ENCODE measurements at regions not wholly inside any gene's neighbourhood (a gene's known extent, or its start where the extent isn't known, plus 50 kb on each side); places are given as distances from the start of the nearest gene placed in this dataset.
"Not testable (repeated sequence)": the region's sequence is repeated elsewhere in the genome, so short reads cannot be mapped to it uniquely, and the experiment has no call there.

- no peak for DNase-seq
Observed at GRCh38 chr17:33862772-33863602, 392.1 kb upstream of the CCL2 start.

DNA sequence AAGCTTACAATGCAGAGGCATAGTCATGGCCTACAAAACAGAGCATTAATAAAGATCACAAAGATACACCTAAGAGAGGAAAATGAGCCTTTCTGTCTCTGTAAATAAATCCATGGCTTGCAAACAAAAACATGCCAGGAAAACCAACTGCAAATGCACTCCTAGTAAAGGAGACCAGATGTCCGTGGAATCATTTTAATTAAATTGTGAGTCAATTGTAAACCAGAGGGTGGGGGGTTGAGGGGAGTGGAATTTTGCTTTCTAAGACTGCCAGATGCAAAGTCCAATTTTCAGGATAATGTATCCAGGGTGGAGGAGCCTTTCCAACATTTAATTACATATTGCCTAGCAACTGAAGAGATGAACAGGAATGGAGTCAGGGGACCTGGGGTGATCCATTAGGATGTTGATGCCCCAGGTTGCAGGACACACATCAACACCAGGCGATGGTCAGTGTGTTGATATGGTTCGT lies 390.3 kb upstream of the CCL2 start:
- DNase-seq, result no peak

GRCh38 chr17:33868899-33869298 lies 386.2 kb upstream of the CCL2 start:
- no peak for DNase-seq

GRCh38 chr17:33870936-33871335 lies 384.1 kb upstream of the CCL2 start:
- no peak for DNase-seq

DNA sequence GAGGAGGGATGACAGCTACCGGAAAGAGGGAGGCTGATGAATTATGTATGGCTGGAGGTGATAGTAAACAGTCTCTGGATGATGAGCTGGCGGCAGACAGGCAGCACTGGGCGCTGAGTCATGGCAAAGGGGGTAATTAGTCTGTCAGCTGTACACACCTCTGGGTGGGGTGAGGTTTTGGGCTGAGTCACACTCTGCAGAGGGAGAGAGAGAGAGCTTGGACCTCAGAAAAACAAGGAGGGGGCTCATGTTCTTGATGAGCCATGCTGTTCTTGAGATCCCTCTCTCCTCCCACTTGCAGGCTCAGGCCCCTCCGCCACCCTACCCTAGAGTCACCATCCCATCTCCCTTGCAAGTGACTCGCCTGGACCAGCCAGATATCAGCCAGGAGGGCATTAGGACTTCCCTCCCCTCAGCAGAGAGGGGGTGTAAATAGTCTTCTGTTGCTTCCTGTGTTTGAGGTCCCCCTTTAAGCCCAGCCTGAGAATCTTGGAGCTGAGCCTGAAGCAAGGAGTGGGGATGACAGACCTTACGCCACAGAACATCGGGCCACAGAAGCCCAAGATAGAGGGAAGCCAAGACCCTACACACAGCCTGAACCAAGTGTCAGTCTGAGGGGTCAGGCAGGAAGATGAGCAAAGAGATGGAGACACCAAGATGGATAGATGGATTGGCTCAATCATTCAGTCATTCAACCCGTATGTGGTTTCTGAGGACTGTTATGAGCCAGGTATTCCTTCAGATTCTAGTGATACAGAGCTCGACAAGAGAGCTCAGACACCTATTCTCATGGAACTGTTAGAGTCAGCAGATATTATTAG lies 383.2 kb upstream of the CCL2 start:
- no peak for DNase-seq

- DNase-seq, result no peak
Observed at GRCh38 chr17:33873201-33873617, 381.9 kb upstream of the CCL2 start.

DNA sequence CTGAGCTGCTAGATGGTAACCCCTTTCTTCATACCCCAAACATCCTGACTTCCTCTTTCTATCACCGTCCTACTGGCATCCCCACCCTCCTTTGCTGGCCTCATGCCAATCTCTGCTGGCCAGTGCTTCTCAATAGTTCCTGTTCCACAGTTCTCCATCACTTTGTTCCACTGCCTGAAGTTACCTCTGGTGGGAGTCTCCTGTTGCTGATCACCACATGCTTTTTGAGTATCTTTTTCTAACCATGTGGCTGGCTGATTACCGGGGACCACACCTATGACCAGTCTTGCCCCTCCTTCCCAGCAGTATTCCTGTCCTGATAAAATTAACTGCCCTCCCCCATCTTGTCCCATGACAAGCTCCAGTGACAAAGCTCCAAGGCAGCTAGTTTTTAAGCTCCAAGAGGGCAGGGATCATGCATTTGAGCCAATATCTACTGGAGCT lies 380.4 kb upstream of the CCL2 start:
- no peak for DNase-seq

- no peak for DNase-seq
Observed at GRCh38 chr17:33875973-33876372, 379.1 kb upstream of the CCL2 start.

DNA sequence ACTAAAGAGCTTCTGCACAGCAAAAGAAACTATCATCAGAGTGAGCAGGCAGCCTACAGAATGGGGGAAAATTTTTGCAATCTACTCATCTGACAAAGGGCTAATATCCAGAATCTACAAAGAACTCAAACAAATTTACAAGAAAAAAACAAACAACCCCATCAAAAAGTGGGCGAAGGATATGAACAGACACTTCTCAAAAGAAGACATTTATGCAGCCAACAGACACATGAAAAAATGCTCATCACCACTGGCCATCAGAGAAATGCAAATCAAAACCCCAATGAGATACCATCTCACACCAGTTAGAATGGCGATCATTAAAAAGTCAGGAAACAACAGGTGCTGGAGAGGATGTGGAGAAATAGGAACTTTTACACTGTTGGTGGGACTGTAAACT lies 372.8 kb upstream of the CCL2 start:
- DNase-seq, result not testable (repeated sequence)

- DNase-seq, result not testable (repeated sequence)
Observed at GRCh38 chr17:33882677-33883076, 372.4 kb upstream of the CCL2 start.

DNA sequence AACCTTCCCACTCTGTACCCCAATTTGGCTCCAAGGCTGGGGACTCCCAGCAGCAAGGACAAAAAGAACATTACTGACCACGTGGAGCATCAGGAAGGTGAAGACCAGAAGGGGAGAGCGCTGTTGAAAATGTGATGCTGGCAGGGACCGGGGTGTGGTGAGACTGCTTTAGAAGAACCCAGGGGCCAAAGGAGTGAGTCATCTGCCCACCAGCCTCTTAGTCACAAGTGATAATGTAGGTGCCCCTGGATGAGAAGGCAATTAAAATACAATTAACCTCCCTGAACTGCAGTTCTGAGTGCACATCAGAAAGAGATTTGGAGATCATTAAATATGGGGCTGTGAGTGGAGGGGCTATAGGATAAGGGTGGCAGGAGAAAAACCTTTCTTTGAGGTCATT lies 366.6 kb upstream of the CCL2 start:
- DNase-seq, result no peak

DNA sequence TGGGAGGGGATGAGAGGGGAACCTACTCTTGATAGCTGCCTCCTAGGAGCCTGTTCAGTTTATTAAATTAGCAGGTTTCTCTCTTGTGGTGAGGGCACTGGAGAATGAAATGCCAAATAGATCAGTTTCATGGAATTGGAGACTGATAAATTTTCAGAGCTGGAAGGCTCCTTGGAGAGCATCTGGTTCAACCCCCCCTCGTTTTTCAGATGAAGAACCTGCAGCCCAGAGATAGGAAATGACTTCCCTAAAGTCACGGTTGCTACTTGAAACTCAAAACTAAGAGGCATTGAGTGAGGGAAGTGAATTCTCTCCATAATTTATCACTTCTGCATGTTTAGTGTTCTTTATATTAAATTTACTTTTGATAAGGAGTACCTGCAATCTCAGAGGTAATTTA lies 366.0 kb upstream of the CCL2 start:
- no peak for DNase-seq

DNA sequence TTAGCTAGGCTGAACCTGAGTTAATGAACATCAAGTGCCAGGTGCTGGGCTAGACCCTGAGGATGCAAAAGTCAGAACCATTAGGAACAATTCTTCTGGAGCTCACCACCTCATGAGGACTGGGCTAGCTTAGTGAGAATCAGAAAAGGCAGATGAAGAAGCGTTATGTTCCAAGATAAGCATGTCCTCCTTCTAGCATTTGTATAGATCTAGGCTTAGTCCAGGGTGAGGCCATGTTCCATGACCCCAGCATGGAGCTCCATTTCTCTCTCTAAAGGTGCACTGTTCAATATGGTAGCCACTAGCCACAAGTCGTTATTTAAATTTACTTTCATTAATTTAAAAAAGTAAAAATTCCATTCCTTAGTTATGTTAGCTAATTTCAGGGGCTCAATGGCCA lies 365.3 kb upstream of the CCL2 start:
- DNase-seq, result no peak

DNA sequence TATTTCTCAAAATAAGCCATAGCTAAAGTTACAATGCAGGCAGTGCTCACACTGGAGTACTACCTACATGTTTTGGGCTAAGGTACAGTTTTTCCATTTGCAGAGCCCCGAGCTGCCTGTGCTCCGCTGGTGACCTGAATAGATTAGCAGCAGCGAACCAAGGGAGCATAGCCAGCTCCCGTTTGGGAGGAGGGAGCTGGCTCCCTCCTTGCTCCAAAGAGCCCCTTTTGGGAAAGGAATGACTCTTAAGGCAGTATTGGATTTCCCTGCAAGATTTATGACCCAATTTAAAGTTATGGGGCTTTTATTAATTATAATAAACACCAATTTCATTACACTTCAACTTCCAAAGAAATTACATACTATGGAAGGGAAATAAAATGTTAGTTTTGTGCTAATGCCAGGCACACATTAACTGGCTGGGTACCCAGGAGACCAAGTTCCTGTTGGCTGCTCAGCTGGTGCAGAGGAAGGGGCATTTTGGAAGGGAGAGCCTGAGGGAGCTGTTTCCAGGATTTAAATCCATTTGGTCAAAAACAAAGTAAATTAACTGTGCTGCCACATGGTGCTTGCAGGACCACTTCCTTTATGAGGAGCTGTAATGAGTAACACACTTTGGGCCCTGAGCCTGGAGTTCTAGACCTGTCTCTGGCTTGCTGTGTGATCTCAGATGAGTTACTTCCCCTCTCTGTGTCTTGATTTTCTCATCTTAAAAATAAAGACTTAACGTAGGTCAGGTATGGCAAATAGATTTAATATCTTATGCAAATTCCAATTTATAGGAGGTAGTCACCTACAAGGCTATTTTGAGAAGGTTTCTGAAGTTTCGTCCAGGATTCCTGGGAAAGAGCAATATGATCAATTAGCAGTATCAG lies 362.1 kb upstream of the CCL2 start:
- DNase-seq, result no peak

GRCh38 chr17:33895491-33895890 lies 359.6 kb upstream of the CCL2 start:
- DNase-seq, result no peak

- no peak for DNase-seq
Observed at GRCh38 chr17:33896263-33896662, 358.8 kb upstream of the CCL2 start.

DNA sequence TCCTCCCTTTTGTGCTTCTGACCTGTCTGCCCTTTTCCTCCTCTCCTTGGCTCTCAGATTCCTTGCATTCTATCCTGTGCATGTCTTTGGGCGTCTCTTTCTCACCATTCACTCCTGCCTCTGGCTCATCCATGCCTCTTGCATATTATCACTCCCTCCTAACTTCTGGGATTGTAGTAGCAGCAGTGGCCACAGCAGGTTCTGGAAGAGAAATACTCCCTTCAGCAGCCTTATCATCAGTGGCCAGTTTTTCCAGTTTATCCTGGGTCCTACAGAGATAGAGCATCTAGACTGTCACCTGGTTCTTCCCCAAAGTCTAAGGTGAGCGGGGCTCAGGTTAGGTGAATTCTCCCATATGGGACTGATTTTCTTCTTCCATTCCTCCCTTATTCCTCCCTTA lies 354.0 kb upstream of the CCL2 start:
- no peak for DNase-seq

DNA sequence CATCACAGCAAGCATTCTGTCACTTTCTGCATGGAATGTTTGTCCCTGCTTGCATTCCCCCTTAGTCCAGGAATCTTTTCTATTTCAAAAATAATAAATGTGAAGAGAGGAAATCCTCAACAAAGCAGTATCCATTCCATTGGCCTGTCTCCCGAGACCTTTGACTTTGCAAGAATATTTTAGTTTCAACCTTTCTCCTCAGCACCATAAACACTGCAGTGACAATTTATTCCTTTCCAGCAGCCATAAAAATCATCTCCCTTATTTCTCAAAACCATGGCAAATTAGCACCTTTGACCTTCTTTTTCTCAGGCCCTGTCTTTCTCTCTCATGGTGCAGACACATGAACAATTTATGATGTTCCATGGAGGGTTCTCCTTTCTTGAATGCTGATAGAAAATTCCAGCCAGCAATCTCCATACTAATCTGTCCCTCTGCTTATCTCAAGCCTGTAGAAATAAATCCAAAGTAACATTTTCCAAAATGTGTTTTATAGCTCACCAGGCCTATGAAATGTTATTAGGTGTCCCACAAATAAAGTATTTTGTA lies 352.1 kb upstream of the CCL2 start:
- no peak for DNase-seq

DNA sequence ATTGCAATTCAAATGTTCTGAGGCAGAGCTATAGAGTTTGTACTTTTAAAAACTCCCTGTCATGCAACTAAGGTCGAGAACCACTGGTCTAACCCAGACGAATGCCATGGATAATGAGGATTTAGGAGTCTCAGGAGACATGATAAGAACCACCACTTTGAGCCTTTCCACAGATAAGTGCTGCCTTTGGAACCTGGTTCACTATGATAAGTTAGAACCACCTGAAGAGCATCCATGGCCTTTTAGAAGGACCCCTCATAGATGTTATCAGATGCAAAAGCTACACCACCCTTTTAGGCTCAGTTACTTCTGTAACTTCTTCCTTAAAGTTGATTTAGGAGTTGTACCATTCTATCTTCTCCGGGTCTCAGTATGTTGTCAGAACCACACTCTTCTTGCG lies 350.6 kb upstream of the CCL2 start:
- DNase-seq, result no peak

DNA sequence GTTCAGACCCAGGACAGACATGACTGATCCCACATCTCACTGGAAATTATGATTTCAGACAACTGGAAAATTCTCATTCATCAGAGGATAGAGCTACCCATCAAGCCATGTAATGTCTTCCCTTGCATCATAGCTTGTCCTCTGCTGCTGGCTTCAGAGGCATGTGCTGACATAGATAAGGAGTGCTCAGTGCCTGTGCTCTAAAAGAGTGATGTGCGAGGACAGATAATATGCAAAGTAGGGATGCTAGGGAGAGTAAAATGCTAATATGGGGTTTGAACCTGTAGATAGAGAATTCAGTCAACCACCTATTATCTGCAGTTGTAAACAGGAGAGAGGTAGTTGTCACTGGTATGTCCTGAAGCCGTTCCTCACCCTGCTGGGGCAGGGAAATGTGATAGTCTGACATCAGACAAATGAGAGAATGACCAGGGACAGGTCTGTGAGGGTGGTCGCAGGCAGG lies 349.7 kb upstream of the CCL2 start:
- no peak for DNase-seq

GRCh38 chr17:33908363-33909064 lies 346.6 kb upstream of the CCL2 start:
- DNase-seq, result no peak
